HepG2 (cell line): ENCODE measurements at regions not wholly inside any gene's neighbourhood (a gene's known extent, or its start where the extent isn't known, plus 50 kb on each side); places are given as distances from the start of the nearest gene placed in this dataset.

Source experiments
- ATAC-seq: fragments of 200-7000 bp; cut with Tn5 transposase; 3 replicates; pipeline ENCODE4 v1.9.1; 2020; ENCODE audit warnings: mild to moderate bottlenecking, moderate library complexity
- BruUV-seq: library from RNA; stranded (reverse); fragments of 400-500 nt; replicated peaks from 2 replicates; lab custom pipeline; 2021; lab: Mats Ljungman, UMichigan
- CTCF ChIA-PET: fragments of 300-600 bp; formaldehyde crosslinking; extraction: SDS; loops from one replicate; lab custom pipeline; 2021; ENCODE audit warnings: low total read pairs, inconsistent platforms, low intra/inter-chr PET ratio; lab: Yijun Ruan, JAX
- POLR2A ChIA-PET: fragments of 350-600 bp; sonication (Branson Sonifier 250); formaldehyde crosslinking; loops from one replicate; lab custom pipeline; 2020; ENCODE audit warnings: antibody characterized with exemption, inconsistent platforms; lab: Yijun Ruan, JAX
- DNase-seq: peaks from one replicate; pipeline ENCODE4 v3.0.0-alpha.2; 2015; ENCODE audit warnings: low spot score
- FAIRE-seq: peaks from 3 replicates; lab custom pipeline; 2011; peaks lifted over from hg19 to GRCh38; lab: Jason Lieb, UNC
- H2AFZ ChIP-seq: one replicate; pipeline ENCODE4 v1.6.1; 2011; ENCODE audit warnings: low read length, inconsistent platforms
- H3K27ac ChIP-seq: fragments of 300-600 bp; 3 replicates; pipeline ENCODE4 v1.8.0; 2011; ENCODE audit warnings: mixed run types, mild to moderate bottlenecking, mixed read lengths, low read length, inconsistent platforms; ENCODE audit not compliant: insufficient read depth; ENCODE audit errors: extremely low read length
- H3K27me3 ChIP-seq, 2 experiments: fragments of 200-600 bp in 1 of 2; 2 replicates in 1 of 2; 3 replicates in 1 of 2; pipeline versions ENCODE4 v1.6.0 to v1.8.0; 2011; ENCODE audit warnings: low read length in 2 of 2, mild to moderate bottlenecking in 2 of 2, moderate library complexity in 2 of 2, inconsistent platforms in 1 of 2; ENCODE audit not compliant: insufficient read depth in 2 of 2, control insufficient read depth in 1 of 2
- H3K36me3 ChIP-seq, 2 experiments: fragments of 200-600 bp in 1 of 2; replicated peaks in 1 of 2; 2 replicates in 1 of 2; 3 replicates in 1 of 2; pipeline versions ENCODE4 v1.5.1 to v1.8.0; 2011; ENCODE audit warnings: low read length in 2 of 2, inconsistent platforms in 1 of 2; ENCODE audit not compliant: insufficient read depth in 2 of 2, control insufficient read depth in 1 of 2
- H3K4me1 ChIP-seq: 2 replicates; pipeline ENCODE4 v1.5.1; 2012; ENCODE audit warnings: low read length, inconsistent platforms; ENCODE audit not compliant: insufficient read depth
- H3K4me2 ChIP-seq: 2 replicates; pipeline ENCODE4 v1.6.0; 2011; ENCODE audit warnings: low read depth, low read length, inconsistent platforms
- H3K4me3 ChIP-seq, 3 experiments: fragments of 200-600 bp in 1 of 3; sonication (generic), shearing (Covaris generic) in 1 of 3; replicated peaks in 1 of 3; 2 replicates each; pipeline ENCODE4 v1.5.1; 2011 to 2016; ENCODE audit warnings: low read length in 3 of 3, inconsistent platforms in 2 of 3, low read depth in 2 of 3, mild to moderate bottlenecking in 2 of 3, control low read depth in 1 of 3, mixed read lengths in 1 of 3; ENCODE audit not compliant: insufficient read depth in 1 of 3
- H3K79me2 ChIP-seq: one replicate; pipeline ENCODE4 v1.6.1; 2011; ENCODE audit warnings: low read length, inconsistent platforms; ENCODE audit not compliant: insufficient read depth
- H3K9ac ChIP-seq: 2 replicates; pipeline ENCODE4 v1.6.0; 2011; ENCODE audit warnings: mild to moderate bottlenecking, low read depth, low read length, inconsistent platforms; ENCODE audit not compliant: insufficient read depth
- H3K9me3 ChIP-seq: 2 replicates; pipeline ENCODE4 v1.5.1; 2012; ENCODE audit warnings: mild to moderate bottlenecking, low read length
- H4K20me1 ChIP-seq: 2 replicates; pipeline ENCODE4 v1.6.0; 2011; ENCODE audit warnings: inconsistent platforms, mild to moderate bottlenecking, low read length, moderate library complexity; ENCODE audit not compliant: insufficient read depth
- MED13 ChIP-seq: sonication (generic); formaldehyde crosslinking; IDR thresholded peaks from 2 replicates; pipeline ENCODE4 v1.5.0; 2020; ENCODE audit warnings: missing genetic modification reagents
- NCOR1 ChIP-seq: fragments of 200-600 bp; sonication (generic); IDR thresholded peaks from 2 replicates; pipeline ENCODE4 v1.7.0; 2017; ENCODE audit warnings: antibody characterized with exemption, low read length, borderline replicate concordance
- SIX4 ChIP-seq: sonication (generic); formaldehyde crosslinking; IDR thresholded peaks from 2 replicates; pipeline ENCODE4 v1.4.0; 2020; ENCODE audit warnings: missing genetic modification reagents
- WGBS: methylation state at CpG from one replicate; pipeline ENCODE4 v1.1.6; 2017; ENCODE audit warnings: low lambda C conversion rate; 5-methylcytosine and 5-hydroxymethylcytosine counted together
- in situ Hi-C: cut with HindIII; loops from 2 replicates; pipeline ENCODE4 v1.10.0; 2017; ENCODE audit warnings: low pct_unique_long_range_greater_than_20kb; ENCODE audit not compliant: extremely low pct_ligation_motif_present
- intact Hi-C: fragments of 100-400 bp; cut with micrococcal nuclease; formaldehyde crosslinking; loops from one replicate; pipeline ENCODE4 v1.10.0; 2022; ENCODE audit not compliant: unreplicated experiment
- TF ChIP-seq, protein P1 (sequence below): sonication (generic); formaldehyde crosslinking; IDR thresholded peaks from 2 replicates; pipeline ENCODE4 v1.5.0; 2020; ENCODE audit warnings: mild to moderate bottlenecking, missing genetic modification reagents
- TF ChIP-seq, protein P2 (sequence below): fragments of 450-650 bp; IDR thresholded peaks from 2 replicates; pipeline ENCODE4 v1.6.1; 2016
- TF ChIP-seq, protein P3 (sequence below): sonication (generic); formaldehyde crosslinking; IDR thresholded peaks from 2 replicates; pipeline ENCODE4 v1.5.0; 2020; ENCODE audit warnings: mild to moderate bottlenecking, missing genetic modification reagents

DNA sequence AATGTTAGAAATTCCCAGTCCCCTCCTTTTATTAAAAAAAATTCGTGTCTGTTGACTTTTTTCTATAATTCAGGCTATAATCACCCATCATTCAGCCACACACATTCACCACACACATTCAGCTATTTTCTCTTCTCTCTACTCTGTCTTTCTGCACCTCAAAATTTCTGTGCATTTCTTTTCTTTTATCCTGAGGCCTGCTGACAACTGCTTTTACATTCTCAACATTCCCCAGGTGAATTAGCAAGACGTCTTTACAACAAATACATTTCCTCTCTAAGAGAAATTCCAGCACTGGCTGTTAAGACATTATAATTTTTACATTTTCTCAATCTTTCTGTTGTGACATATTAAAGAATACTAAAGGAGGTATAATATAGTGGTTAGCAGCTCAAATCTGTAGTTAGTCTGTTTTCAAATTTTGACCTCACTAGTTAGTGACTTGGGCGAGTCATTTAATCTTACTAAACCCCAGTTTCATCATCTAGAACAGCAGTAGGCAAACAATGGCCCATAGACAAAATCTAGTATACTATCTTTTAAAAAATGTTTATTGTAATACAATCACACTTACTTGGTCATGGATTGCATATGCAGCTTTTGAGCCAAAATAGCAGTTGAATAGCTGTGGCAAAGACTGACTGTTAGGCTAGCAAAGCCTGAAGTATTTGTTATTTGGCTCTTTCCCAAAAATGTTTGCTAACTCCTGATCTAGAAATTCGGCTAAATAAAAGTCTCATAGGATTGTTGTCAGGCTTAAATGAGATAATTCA is 350.7 kb downstream of the NSUN3 start:
- DNase-seq (no peak), ATAC-seq (no peak), FAIRE-seq (no peak)
- H3K4me1 ChIP-seq, result no peaks in the 10 kb centered on the region
- ChIA-PET CTCF (no interaction called here), POLR2A (no interaction called here)
- no peak for TF ChIP-seq NCOR1
- TF ChIP-seq, protein P1, sequence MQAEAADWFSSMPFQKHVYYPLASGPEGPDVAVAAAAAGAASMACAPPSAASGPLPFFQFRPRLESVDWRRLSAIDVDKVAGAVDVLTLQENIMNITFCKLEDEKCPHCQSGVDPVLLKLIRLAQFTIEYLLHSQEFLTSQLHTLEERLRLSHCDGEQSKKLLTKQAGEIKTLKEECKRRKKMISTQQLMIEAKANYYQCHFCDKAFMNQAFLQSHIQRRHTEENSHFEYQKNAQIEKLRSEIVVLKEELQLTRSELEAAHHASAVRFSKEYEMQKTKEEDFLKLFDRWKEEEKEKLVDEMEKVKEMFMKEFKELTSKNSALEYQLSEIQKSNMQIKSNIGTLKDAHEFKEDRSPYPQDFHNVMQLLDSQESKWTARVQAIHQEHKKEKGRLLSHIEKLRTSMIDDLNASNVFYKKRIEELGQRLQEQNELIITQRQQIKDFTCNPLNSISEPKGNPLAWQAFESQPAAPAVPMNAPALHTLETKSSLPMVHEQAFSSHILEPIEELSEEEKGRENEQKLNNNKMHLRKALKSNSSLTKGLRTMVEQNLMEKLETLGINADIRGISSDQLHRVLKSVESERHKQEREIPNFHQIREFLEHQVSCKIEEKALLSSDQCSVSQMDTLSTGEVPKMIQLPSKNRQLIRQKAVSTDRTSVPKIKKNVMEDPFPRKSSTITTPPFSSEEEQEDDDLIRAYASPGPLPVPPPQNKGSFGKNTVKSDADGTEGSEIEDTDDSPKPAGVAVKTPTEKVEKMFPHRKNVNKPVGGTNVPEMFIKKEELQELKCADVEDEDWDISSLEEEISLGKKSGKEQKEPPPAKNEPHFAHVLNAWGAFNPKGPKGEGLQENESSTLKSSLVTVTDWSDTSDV (CRISPR knock-in tag), result no peak
- no peak for TF ChIP-seq SIX4 (CRISPR knock-in tag)
- no peak for TF ChIP-seq MED13 (CRISPR knock-in tag)
- TF ChIP-seq, protein P2, sequence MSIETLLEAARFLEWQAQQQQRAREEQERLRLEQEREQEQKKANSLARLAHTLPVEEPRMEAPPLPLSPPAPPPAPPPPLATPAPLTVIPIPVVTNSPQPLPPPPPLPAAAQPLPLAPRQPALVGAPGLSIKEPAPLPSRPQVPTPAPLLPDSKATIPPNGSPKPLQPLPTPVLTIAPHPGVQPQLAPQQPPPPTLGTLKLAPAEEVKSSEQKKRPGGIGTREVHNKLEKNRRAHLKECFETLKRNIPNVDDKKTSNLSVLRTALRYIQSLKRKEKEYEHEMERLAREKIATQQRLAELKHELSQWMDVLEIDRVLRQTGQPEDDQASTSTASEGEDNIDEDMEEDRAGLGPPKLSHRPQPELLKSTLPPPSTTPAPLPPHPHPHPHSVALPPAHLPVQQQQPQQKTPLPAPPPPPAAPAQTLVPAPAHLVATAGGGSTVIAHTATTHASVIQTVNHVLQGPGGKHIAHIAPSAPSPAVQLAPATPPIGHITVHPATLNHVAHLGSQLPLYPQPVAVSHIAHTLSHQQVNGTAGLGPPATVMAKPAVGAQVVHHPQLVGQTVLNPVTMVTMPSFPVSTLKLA, result no peak
- TF ChIP-seq, protein P3, sequence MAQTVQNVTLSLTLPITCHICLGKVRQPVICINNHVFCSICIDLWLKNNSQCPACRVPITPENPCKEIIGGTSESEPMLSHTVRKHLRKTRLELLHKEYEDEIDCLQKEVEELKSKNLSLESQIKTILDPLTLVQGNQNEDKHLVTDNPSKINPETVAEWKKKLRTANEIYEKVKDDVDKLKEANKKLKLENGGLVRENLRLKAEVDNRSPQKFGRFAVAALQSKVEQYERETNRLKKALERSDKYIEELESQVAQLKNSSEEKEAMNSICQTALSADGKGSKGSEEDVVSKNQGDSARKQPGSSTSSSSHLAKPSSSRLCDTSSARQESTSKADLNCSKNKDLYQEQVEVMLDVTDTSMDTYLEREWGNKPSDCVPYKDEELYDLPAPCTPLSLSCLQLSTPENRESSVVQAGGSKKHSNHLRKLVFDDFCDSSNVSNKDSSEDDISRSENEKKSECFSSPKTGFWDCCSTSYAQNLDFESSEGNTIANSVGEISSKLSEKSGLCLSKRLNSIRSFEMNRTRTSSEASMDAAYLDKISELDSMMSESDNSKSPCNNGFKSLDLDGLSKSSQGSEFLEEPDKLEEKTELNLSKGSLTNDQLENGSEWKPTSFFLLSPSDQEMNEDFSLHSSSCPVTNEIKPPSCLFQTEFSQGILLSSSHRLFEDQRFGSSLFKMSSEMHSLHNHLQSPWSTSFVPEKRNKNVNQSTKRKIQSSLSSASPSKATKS (CRISPR knock-in tag), result no peak
- H3K79me2 ChIP-seq, result no peaks in the 10 kb centered on the region
- WGBS, result 2% methylated on average over 4 of the region's 4 CpGs
- H3K36me3 ChIP-seq, result no peaks in the 10 kb centered on the region
- H4K20me1 ChIP-seq, result no peaks in the 10 kb centered on the region
- in situ Hi-C loops (no loop called here), intact Hi-C loops (no loop called here)
- H3K4me3 ChIP-seq, result no peak overlapping the region
- H3K27ac ChIP-seq, result no peak overlapping the region
- H3K27me3 ChIP-seq, result no peaks in the 10 kb centered on the region
- H3K9ac ChIP-seq, result no peak overlapping the region
- BruUV-seq, result no TSS peak
- H3K9me3 ChIP-seq, result no peaks in the 10 kb centered on the region
- H3K4me2 ChIP-seq, result no peak overlapping the region
- H2AFZ ChIP-seq, result no peak overlapping the region
